ENCODE measurements at regions not wholly inside any gene's neighbourhood (a gene's known extent, or its start where the extent isn't known, plus 50 kb on each side); places are given as distances from the start of the nearest gene placed in this dataset.

DNA sequence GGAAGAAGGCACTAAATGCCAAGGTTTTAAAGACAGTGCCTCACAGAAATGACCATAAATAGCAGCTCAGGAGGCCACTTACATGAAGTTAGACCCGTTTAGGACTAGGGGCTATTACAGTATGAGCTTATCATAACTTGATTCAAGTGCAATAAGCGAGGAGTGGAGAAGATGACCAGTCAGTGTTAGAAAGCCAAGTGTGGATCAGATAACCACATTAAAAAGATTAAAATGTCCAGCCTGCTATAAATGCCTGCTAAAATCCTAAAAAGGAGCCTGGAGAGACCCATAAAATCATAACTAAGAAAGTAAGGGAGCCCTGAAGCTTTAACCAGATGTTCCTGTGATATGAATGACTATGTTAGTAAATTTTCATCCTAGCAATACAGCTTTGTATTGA, 117.5 kb upstream of the ZNF521 start:
- intact Hi-C loops (cut with DNase I): no loop called here
- no peak for DNase-seq (ENCODE audit: low spot score)

- DNase-seq (ENCODE audit: low spot score): no peak
- intact Hi-C loops (cut with DNase I): no loop called here
These were observed 115.4 kb upstream of the ZNF521 start for GRCh38 chr18:25467226-25467987.

- intact Hi-C loops (cut with DNase I): no loop called here
- no peak for DNase-seq (ENCODE audit: low spot score)
These were observed 113.3 kb upstream of the ZNF521 start for GRCh38 chr18:25465152-25465732.

DNA sequence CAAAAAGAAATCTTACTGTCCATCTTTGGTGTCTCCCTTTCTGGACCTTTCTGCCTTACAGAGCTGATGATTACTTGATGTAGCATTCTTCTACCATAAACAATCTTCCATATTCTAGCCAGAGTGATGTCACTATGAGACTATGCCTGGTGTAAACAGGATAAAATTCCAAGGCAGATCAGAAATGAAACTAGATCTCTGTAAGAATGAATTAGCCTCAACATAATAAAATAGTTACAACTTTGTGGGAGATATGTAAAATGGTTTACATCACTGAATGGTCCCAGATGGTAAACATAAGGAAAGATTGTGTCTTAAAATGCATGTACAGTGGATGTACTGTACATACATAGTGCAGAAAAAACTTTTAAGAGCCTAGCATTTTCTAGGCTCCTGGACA, 112.3 kb upstream of the ZNF521 start:
- DNase-seq (ENCODE audit: low spot score): no peak
- intact Hi-C loops (cut with DNase I): no loop called here

DNA sequence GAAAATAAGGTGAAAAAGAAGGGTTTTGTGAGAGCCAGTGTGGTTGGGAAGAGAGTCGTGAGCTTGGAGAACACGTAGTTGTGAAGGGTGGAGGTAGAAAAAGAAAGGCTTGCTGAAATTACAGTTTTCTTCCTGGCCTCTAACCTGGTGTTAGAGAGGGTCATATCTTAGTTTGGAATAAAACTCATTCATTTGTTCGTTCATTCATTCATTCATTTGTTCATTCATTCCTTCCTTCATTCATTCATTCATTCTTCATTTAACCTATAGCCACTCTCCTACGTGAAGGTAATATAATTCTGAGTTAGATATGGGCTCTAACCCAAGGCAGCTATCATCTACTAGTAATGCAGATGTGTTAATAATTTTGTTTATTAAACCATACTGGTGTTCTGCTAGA, 111.8 kb upstream of the ZNF521 start:
- no peak for DNase-seq (ENCODE audit: low spot score)
- intact Hi-C loops (cut with DNase I): no loop called here

GRCh38 chr18:25459814-25460213, 107.8 kb upstream of the ZNF521 start:
- intact Hi-C loops (cut with DNase I): no loop called here

DNA sequence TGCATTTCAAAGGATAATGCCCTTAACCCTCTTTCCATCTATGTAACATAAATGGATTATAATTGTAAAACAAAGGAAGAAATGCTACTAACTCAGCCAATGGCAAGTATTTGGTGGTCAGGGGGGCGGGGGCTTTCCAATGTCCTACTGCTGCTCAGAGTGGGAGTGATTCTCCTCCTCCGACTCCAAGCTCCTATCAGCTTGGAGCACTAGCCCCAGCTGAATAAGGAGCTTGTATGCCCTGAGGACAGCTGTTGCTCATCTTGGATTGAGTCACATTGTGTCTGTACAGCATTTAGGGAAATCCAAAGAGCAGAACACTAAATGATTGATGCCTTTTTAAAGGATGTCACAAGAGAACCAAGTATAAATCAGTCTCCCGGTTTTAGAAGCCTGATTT, 105.6 kb upstream of the ZNF521 start:
- DNase-seq (ENCODE audit: low spot score): no peak
- intact Hi-C loops (cut with DNase I): no loop called here

More at GRCh38 chr18:25459814-25460213, 107.8 kb upstream of the ZNF521 start:
- no peak for DNase-seq (ENCODE audit: low spot score)

DNA sequence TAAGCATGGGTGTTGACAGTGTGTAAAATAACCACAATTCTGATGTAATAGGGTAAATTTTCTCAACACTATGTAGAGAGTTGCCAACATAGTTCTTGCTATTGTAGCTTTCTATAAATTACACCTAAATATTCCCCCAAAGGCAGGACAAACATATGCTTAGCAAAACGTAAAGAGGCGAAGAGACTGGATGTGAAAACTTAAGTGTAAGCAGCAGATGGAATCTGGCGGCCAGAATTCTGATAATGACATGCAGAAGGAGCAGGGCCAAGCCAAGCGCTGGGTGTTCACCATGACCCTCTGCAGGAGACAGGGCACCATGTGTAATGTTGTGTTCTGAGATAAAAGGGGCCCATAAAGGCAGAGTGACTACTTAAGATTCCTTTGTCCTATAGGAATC, 105.2 kb upstream of the ZNF521 start:
- DNase-seq (ENCODE audit: low spot score): no peak
- intact Hi-C loops (cut with DNase I): no loop called here

DNA sequence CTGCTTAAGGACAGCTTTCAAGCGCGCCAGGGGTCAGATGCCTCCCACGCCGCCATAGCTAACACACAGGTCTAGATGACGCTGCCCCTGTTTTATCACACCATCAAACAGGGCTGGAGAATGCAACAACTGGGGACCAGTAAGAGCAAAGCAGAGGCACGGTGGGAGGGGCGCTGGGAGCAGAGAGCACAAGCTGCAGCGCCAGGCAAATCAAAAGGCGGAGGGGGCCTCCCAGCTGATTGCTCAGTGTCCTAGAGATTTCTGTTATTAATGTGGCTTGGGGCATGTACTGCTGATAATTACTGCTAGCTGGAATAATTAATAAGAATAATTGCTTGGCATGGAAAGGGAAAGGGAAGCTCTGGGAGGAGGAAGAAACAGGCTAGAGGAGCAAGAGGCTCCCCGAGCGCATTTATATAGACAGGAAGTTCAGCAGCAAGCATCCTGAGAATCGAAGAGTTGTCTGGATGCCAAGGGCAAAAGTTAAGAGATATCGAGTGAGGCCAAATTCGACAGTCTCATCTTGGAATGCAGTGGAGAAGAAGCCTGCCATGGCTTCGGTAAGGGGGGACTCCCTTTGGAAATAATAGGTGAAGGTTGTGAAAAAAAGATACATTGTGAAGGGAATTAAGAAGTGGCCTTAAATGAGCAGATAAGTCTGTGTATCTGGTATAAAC, 104.5 kb upstream of the ZNF521 start:
- no peak for DNase-seq (ENCODE audit: low spot score)
- intact Hi-C loops (cut with DNase I): no loop called here

DNA sequence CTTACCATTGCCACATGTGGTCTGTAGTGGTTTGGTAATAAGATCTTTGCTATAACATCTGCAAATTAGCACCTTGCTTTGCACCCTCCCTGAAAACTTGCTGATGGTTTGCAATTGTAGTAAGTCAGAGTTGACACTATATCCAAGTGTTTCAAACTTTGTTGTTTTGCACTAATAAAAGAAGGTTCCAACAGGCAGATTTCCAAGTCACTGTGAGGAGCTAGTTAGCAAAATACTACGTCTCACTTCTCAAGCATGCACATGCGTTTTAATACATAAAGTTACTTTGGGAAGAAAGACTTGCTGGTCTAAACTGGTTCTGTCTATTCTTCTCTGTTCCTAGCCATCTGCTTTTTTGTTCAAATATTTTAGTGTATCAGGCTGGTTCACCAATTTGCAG, 103.7 kb upstream of the ZNF521 start:
- intact Hi-C loops (cut with DNase I): no loop called here
- no peak for DNase-seq (ENCODE audit: low spot score)

GRCh38 chr18:25455159-25455558, 103.2 kb upstream of the ZNF521 start:
- DNase-seq (ENCODE audit: low spot score): no peak
- intact Hi-C loops (cut with DNase I): no loop called here

GRCh38 chr18:25454730-25455129, 102.8 kb upstream of the ZNF521 start:
- no peak for DNase-seq (ENCODE audit: low spot score)
- intact Hi-C loops (cut with DNase I): no loop called here

DNA sequence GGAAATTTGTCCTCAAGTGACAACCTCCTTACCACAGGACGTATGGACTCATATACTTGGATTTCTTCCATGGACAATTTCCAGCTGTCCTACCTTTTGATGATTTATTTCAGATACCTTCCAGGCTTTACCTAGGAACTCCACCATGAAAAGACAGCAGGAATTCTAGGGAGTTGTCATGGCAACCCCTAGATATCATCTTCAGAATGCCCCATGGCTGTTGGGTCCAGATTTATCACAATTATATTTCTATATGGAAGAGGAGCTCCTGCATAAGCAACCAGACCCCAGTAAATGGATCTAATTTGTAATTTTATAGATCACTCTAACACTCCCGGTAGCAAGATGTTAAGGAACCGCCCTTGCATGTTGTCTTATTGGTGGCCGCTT, 102.3 kb upstream of the ZNF521 start:
- no peak for DNase-seq (ENCODE audit: low spot score)
- intact Hi-C loops (cut with DNase I): no loop called here

- intact Hi-C loops (cut with DNase I): no loop called here
- no peak for DNase-seq (ENCODE audit: low spot score)
These were observed 101.7 kb upstream of the ZNF521 start for GRCh38 chr18:25453556-25454269.

DNA sequence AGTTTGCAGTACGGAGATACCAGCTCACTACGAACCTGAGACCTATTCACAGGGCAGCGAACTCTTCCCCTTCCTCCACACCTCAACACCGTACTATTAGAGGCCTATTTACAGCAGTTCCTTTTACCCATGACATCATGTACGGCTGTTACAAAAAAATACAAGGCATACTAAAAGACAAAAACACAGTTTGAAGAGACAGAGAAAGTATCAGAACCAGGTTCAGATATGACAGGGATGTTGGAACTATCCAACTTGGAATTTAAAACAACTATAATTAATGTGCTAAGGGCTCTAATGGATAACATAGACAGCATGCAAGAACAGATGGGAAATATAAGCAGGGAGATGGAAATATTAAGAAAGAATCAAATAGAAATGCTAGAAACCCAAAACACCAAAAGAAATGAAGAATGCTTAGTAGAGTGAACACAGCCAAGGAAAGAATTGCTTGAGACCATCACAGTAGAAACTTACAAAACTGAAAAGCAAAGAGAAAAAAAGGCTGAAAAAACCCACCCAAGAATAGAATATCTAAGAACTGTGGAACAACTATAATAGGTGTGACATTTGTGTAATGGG, 99.2 kb upstream of the ZNF521 start:
- no peak for DNase-seq (ENCODE audit: low spot score)
- intact Hi-C loops (cut with DNase I): no loop called here

DNA sequence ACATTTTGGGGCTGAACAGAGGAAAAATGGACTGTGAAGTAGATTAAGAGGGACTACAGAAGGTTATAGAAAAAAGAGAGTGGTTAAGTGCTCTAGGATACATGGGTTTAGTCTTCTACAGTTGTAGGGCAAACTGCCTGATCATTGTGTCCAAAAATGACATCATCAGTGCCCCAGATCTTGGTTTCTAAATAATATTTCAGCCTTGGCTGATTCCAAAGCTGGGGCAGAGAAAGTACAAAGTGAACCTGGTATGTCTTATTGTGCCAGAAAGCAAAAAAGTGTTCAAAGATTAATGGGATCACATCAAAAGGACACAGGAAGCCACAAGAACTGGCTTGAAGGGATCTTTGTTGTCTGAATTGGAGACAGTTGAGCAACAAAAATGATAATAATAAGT, 97.1 kb upstream of the ZNF521 start:
- no peak for DNase-seq (ENCODE audit: low spot score)
- intact Hi-C loops (cut with DNase I): no loop called here

DNA sequence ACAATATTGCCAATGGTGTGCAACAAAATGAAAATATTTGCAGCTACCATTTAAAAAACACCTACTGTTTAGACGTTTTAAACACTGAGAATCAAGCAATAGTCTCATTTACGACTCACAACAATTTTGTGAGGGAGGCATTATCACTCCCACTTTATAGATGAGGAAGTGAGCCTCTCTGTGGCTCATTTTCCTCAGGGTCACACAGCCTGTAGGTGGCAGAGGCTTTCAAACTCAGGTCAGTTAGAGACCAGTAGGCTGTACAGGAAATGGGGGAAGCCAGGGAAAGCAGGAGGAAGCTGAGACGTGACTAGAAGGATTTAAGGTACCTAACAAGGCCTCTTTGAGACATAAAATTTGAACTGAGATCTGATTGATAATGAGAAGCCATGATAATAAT, 95.0 kb upstream of the ZNF521 start:
- DNase-seq (ENCODE audit: low spot score): no peak
- intact Hi-C loops (cut with DNase I): no loop called here

DNA sequence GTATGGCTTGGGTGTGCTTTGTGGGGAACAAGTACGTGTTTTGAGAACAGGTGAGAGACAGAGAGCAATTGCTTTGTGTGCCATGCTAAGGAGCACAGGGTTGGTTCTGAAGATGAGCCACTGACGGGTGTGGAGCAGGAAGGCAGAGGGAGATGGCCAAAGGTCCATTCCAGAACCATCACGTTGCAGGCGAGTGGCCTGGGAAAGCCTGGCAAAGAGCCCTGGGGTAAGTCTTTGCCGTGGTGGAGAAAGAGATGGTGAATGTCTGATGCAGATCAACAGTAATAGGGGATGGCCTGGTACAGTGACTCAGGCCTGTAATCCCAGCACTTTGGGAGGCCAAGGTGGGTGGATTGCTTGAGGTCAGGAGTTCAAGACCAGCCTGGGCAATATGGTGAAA, 93.5 kb upstream of the ZNF521 start:
- DNase-seq (ENCODE audit: low spot score): no peak
- intact Hi-C loops (cut with DNase I): no loop called here

GRCh38 chr18:25443776-25444175, 91.8 kb upstream of the ZNF521 start:
- intact Hi-C loops (cut with DNase I): loop anchor here in 1 of 2 donors (2.0 kb wide), 1 partner anchor 289 kb away; no protein-coding TSS in a partner anchor

More at GRCh38 chr18:25443776-25444175, 91.8 kb upstream of the ZNF521 start:
- no peak for DNase-seq (ENCODE audit: low spot score)
